NCI-H1694 treated with DMSO at 0.1 percent for 48 hours (cell line): ENCODE measurements at regions not wholly inside any gene's neighbourhood (a gene's known extent, or its start where the extent isn't known, plus 50 kb on each side); places are given as distances from the start of the nearest gene placed in this dataset.
"Not testable (repeated sequence)": the region's sequence is repeated elsewhere in the genome, so short reads cannot be mapped to it uniquely, and the experiment has no call there.

Experiments
- DNase-seq: peaks from one replicate; lab custom pipeline; 2025; lab: John Stamatoyannopoulos, UW

GRCh38 chr1:177645491-177646190 lies 324.2 kb downstream of the SEC16B start:
- no peak for DNase-seq

- DNase-seq: no peak
These were observed 329.2 kb downstream of the SEC16B start for GRCh38 chr1:177640687-177641086.

GRCh38 chr1:177634151-177634550 lies 335.7 kb downstream of the SEC16B start:
- DNase-seq: not testable (repeated sequence)

- no peak for DNase-seq
These were observed 336.8 kb downstream of the SEC16B start for GRCh38 chr1:177632923-177633615.

GRCh38 chr1:177631770-177632169 lies 338.1 kb downstream of the SEC16B start:
- no peak for DNase-seq

GRCh38 chr1:177629526-177629925 lies 340.3 kb downstream of the SEC16B start:
- DNase-seq: no peak

GRCh38 chr1:177627148-177627910 lies 342.5 kb downstream of the SEC16B start:
- no peak for DNase-seq

GRCh38 chr1:177620636-177621190 lies 349.1 kb downstream of the SEC16B start:
- no peak for DNase-seq

GRCh38 chr1:177615251-177615650 lies 354.6 kb downstream of the SEC16B start:
- DNase-seq: no peak

- DNase-seq: no peak
These were observed 358.5 kb downstream of the SEC16B start for GRCh38 chr1:177611402-177611801.

- DNase-seq: no peak
These were observed 359.9 kb downstream of the SEC16B start for GRCh38 chr1:177609953-177610352.

GRCh38 chr1:177600936-177601335 lies 368.9 kb downstream of the SEC16B start:
- no peak for DNase-seq

GRCh38 chr1:177600321-177600720 lies 369.5 kb downstream of the SEC16B start:
- DNase-seq: no peak

GRCh38 chr1:177597393-177597792 lies 372.5 kb downstream of the SEC16B start:
- DNase-seq: no peak

- DNase-seq: no peak
These were observed 373.4 kb downstream of the SEC16B start for GRCh38 chr1:177596485-177596884.

GRCh38 chr1:177593105-177593504 lies 376.8 kb downstream of the SEC16B start:
- DNase-seq: no peak

GRCh38 chr1:177592624-177593023 lies 377.2 kb downstream of the SEC16B start:
- DNase-seq: no peak

GRCh38 chr1:177591155-177591554 lies 378.7 kb downstream of the SEC16B start:
- DNase-seq: no peak

- no peak for DNase-seq
These were observed 380.7 kb downstream of the SEC16B start for GRCh38 chr1:177589166-177589565.

- DNase-seq: no peak
These were observed 383.4 kb downstream of the SEC16B start for GRCh38 chr1:177586429-177586828.

- no peak for DNase-seq
These were observed 384.3 kb downstream of the SEC16B start for GRCh38 chr1:177585302-177586220.

GRCh38 chr1:177573901-177574300 lies 396.0 kb downstream of the SEC16B start:
- DNase-seq: no peak
